ENCODE measurements at regions not wholly inside any gene's neighbourhood (a gene's known extent, or its start where the extent isn't known, plus 50 kb on each side); places are given as distances from the start of the nearest gene placed in this dataset.

DNA sequence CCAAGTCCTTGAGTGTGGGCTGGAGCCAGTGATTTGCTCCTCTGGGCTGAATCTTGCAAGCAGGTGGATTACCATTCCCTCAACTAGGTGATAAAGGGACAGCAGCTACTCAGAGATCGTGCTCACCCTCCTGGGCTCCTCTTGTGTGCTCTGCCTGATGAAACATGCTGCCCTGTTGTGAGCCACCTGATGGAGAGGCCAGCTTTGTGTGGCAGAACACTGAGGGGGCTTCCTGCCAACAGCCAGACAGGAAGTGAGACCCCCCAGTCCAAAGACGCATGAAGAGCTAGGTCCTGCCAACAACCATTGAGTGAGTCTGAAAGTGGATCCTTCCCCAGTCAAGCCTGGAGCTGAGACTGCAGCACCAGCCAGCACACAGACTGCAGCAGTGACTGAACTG lies 106.4 kb upstream of the IRX2 start:
- Histone ChIP-seq H3K36me3 (no peaks in the 10 kb centered on the region), H3K27me3 (no peaks in the 10 kb centered on the region), H3K4me1 (no peaks in the 10 kb centered on the region), H3K27ac (no peak overlapping the region), H3K4me3 (no peak overlapping the region), H3K9me3 (peaks cover 0 to 1% (median under 1%) of the 10 kb centered on the region in 4 donors)
- 57 to 62% methylated on average over 2 of the region's 2 CpGs for WGBS, 2 donors
- no peak for TF ChIP-seq POLR2A (IDR thresholded peaks at IDR 0.05)
- TF ChIP-seq, protein P1, sequence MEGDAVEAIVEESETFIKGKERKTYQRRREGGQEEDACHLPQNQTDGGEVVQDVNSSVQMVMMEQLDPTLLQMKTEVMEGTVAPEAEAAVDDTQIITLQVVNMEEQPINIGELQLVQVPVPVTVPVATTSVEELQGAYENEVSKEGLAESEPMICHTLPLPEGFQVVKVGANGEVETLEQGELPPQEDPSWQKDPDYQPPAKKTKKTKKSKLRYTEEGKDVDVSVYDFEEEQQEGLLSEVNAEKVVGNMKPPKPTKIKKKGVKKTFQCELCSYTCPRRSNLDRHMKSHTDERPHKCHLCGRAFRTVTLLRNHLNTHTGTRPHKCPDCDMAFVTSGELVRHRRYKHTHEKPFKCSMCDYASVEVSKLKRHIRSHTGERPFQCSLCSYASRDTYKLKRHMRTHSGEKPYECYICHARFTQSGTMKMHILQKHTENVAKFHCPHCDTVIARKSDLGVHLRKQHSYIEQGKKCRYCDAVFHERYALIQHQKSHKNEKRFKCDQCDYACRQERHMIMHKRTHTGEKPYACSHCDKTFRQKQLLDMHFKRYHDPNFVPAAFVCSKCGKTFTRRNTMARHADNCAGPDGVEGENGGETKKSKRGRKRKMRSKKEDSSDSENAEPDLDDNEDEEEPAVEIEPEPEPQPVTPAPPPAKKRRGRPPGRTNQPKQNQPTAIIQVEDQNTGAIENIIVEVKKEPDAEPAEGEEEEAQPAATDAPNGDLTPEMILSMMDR (IDR thresholded peaks at IDR 0.05), result no peak
- TF ChIP-seq EP300 (IDR thresholded peaks at IDR 0.05), result no peak
- no peak for TF ChIP-seq POLR2AphosphoS5 (IDR thresholded peaks at IDR 0.05)
- DNase-seq, result no peak
- intact Hi-C loops (cut with DNase I), result no loop called here

DNA sequence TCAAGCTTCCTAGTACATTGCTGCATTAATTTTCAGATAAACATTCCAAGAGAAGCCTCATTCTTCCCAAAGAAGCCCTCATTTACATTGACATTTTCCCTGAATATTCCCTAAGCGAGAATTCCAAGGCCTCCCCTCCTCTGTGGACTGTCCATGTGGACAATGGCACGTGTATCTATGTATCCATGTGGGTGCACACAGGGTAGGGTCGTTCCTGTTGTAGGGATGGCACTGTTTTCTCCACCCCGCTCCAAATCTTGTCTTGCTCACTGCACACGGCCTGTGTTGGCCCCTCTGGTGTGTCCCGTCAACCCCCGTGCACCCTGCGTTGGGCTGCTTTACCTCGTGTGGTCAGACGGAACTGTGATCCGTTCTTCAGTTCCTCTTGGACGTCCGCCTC lies 104.7 kb upstream of the IRX2 start:
- intact Hi-C loops (cut with DNase I), result no loop called here
- Histone ChIP-seq H3K27me3 (no peaks in the 10 kb centered on the region), H3K4me1 (no peaks in the 10 kb centered on the region), H3K27ac (no peak overlapping the region), H3K4me3 (no peak overlapping the region), H3K9me3 (peaks cover 0 to 1% (median 0%) of the 10 kb centered on the region in 4 donors), H3K36me3 (no peaks in the 10 kb centered on the region)
- 82 to 84% methylated on average over 13 of the region's 13 CpGs for WGBS, 2 donors
- DNase-seq, result peak; percentile 17
- TF ChIP-seq POLR2A (IDR thresholded peaks at IDR 0.05), result no peak

DNA sequence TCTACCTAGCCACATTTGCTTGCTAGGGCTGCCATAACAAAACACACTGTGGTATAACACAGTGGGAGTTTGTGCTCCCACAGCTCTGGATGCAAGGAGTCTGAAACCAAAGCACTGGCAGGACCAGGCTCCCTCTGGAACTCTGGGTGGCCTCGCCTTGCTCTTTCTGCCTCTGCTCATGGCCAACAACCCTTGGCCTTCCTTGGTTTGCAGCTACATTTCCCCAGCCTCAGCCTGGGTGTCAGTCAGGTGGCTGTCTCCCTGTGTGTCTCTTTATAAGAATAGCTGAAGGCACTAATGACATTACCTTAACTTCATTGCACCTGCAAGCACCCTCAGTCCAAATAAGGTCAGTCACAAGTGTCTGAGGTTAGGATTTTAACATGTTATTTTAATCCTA lies 101.0 kb upstream of the IRX2 start:
- Histone ChIP-seq H3K27ac (no peak overlapping the region), H3K4me3 (no peak overlapping the region), H3K27me3 (no peaks in the 10 kb centered on the region), H3K36me3 (no peaks in the 10 kb centered on the region), H3K9me3 (no peaks in the 10 kb centered on the region), H3K4me1 (no peaks in the 10 kb centered on the region)
- WGBS, 2 donors, result 77 to 85% methylated on average over 1 of the region's 1 CpG
- TF ChIP-seq EP300 (IDR thresholded peaks at IDR 0.05) (no peak), POLR2A (IDR thresholded peaks at IDR 0.05) (no peak), POLR2AphosphoS5 (IDR thresholded peaks at IDR 0.05) (no peak)
- TF ChIP-seq, protein P1 (IDR thresholded peaks at IDR 0.05), result no peak
- intact Hi-C loops (cut with DNase I), result no loop called here
- no peak for DNase-seq

- Histone ChIP-seq H3K27ac (no peak overlapping the region), H3K4me3 (no peak overlapping the region), H3K4me1 (no peaks in the 10 kb centered on the region), H3K27me3 (no peaks in the 10 kb centered on the region), H3K36me3 (no peaks in the 10 kb centered on the region), H3K9me3 (no peaks in the 10 kb centered on the region)
- no peak for DNase-seq
- 79 to 88% methylated on average over 5 of the region's 5 CpGs for whole genome bisulfite sequencing, 2 donors
- TF ChIP-seq, protein P1 (IDR thresholded peaks at IDR 0.05), result no peak
- TF ChIP-seq POLR2AphosphoS5 (IDR thresholded peaks at IDR 0.05) (no peak), EP300 (IDR thresholded peaks at IDR 0.05) (no peak)
- intact Hi-C loops (cut with DNase I), result no loop called here
These were observed 100.4 kb upstream of the IRX2 start for GRCh38 chr5:2851895-2852294.

DNA sequence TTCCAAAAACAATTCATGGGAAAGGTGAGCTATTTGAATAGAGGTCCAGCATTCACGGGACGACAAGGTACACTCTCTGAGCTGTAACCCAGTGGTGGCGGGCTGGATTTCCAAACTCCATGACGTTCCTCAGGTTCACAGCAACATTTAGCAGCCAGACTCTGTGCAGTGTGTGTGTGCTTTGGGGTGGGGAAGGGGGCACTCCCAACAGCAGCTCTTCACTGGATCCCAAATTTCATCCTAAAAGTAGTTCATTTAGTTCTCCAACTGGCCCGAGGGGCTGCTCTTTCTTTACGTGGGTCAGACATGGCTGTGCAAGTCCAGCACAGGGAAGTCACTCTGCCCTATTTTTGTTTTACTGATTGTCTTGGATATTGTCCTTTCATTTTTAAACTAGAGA lies 98.0 kb upstream of the IRX2 start:
- Histone ChIP-seq H3K9me3 (no peaks in the 10 kb centered on the region), H3K27ac (no peak overlapping the region), H3K27me3 (no peaks in the 10 kb centered on the region), H3K4me1 (no peaks in the 10 kb centered on the region), H3K4me3 (no peak overlapping the region), H3K36me3 (no peaks in the 10 kb centered on the region)
- TF ChIP-seq POLR2AphosphoS5 (IDR thresholded peaks at IDR 0.05) (no peak), EP300 (IDR thresholded peaks at IDR 0.05) (no peak), POLR2A (IDR thresholded peaks at IDR 0.05) (no peak)
- TF ChIP-seq, protein P1 (IDR thresholded peaks at IDR 0.05), result no peak
- WGBS, 2 donors, result 79 to 80% methylated on average over 6 of the region's 6 CpGs
- no peak for DNase-seq
- intact Hi-C loops (cut with DNase I), result no loop called here

All from sigmoid colon (tissue), 6 donors.